OCI-LY1 (cell line): ENCODE measurements at regions not wholly inside any gene's neighbourhood (a gene's known extent, or its start where the extent isn't known, plus 50 kb on each side); places are given as distances from the start of the nearest gene placed in this dataset.
"Not testable (repeated sequence)": the region's sequence is repeated elsewhere in the genome, so short reads cannot be mapped to it uniquely, and the experiment has no call there.

Experiments used
- H2AFZ ChIP-seq: fragments of 200-600 bp; sonication (generic), shearing (Covaris generic); 2 replicates; pipeline ENCODE4 v1.6.0; 2014; ENCODE audit warnings: antibody characterized with exemption, mild to moderate bottlenecking, low read length
- H3F3A ChIP-seq: fragments of 200-600 bp; sonication (generic), shearing (Covaris generic); 2 replicates; pipeline ENCODE4 v1.6.0; 2014; ENCODE audit warnings: mild to moderate bottlenecking, antibody characterized with exemption, low read length, moderate library complexity; ENCODE audit not compliant: insufficient read depth
- H3K27ac ChIP-seq: fragments of 200-600 bp; sonication (generic); 2 replicates; pipeline ENCODE4 v1.5.1; 2014; ENCODE audit warnings: low read length, mixed run types, mild to moderate bottlenecking, low read depth; ENCODE audit not compliant: poor library complexity, severe bottlenecking
- H3K27me3 ChIP-seq: fragments of 200-600 bp; sonication (generic); 2 replicates; pipeline ENCODE4 v1.6.0; 2014; ENCODE audit warnings: antibody characterized with exemption, mild to moderate bottlenecking, low read length, moderate library complexity; ENCODE audit not compliant: insufficient read depth
- H3K36me3 ChIP-seq: fragments of 200-600 bp; sonication (generic); 2 replicates; pipeline ENCODE4 v1.6.1; 2014; ENCODE audit warnings: mild to moderate bottlenecking, antibody characterized with exemption, low read length, moderate library complexity, mixed read lengths; ENCODE audit not compliant: insufficient read depth
- H3K4me1 ChIP-seq: fragments of 200-600 bp; sonication (generic); 2 replicates; pipeline ENCODE4 v1.5.1; 2014; ENCODE audit warnings: mild to moderate bottlenecking, low read length, moderate library complexity; ENCODE audit not compliant: insufficient read depth, severe bottlenecking
- H3K4me2 ChIP-seq: fragments of 200-600 bp; sonication (generic), shearing (Covaris generic); 2 replicates; pipeline ENCODE4 v1.6.1; 2014; ENCODE audit warnings: low read length
- H3K4me3 ChIP-seq: fragments of 200-600 bp; sonication (generic); 2 replicates; pipeline ENCODE4 v1.5.1; 2014; ENCODE audit warnings: low read length, low read depth, mild to moderate bottlenecking, mixed read lengths; ENCODE audit not compliant: poor library complexity, severe bottlenecking
- H3K79me2 ChIP-seq: fragments of 200-600 bp; shearing (Covaris generic); 2 replicates; pipeline ENCODE4 v1.6.1; 2016; ENCODE audit warnings: mixed run types, low read length, mixed read lengths; ENCODE audit not compliant: insufficient read depth
- H3K9ac ChIP-seq: fragments of 200-600 bp; sonication (generic), shearing (Covaris generic); 2 replicates; pipeline ENCODE4 v1.6.1; 2014; ENCODE audit warnings: mild to moderate bottlenecking, low read length, mixed read lengths
- H3K9me2 ChIP-seq: fragments of 200-600 bp; sonication (generic), shearing (Covaris generic); 2 replicates; pipeline ENCODE4 v1.6.1; 2014; ENCODE audit warnings: low read depth, mild to moderate bottlenecking, low read length, mixed read lengths
- H3K9me3 ChIP-seq: fragments of 200-600 bp; shearing (Covaris generic); 2 replicates; pipeline ENCODE4 v1.6.1; 2014; ENCODE audit warnings: low read length, mixed read lengths
- H4K20me1 ChIP-seq: fragments of 200-600 bp; sonication (generic), shearing (Covaris generic); 2 replicates; pipeline ENCODE4 v1.6.0; 2016; ENCODE audit warnings: mild to moderate bottlenecking, low read length; ENCODE audit not compliant: insufficient read depth
- CTCF ChIP-seq: fragments of 200-600 bp; sonication (generic), shearing (Covaris generic); IDR thresholded peaks from 2 replicates; pipeline ENCODE4 v1.5.1; 2017; ENCODE audit warnings: mild to moderate bottlenecking, antibody characterized with exemption, low read length, moderate library complexity, mixed read lengths
- EZH2 ChIP-seq: fragments of 200-600 bp; sonication (generic), shearing (Covaris generic); IDR thresholded peaks from 2 replicates; pipeline ENCODE4 v1.8.0; 2017; ENCODE audit warnings: borderline replicate concordance, mixed run types, mild to moderate bottlenecking, antibody characterized with exemption, low read length, moderate library complexity, mixed read lengths

GRCh38 chr7:120190109-120190508 lies 82.9 kb upstream of the KCND2 start:
- no peaks in the 10 kb centered on the region for H4K20me1 ChIP-seq
- no peaks in the 10 kb centered on the region for H3F3A ChIP-seq
- no peak for TF ChIP-seq EZH2
- TF ChIP-seq CTCF = no peak
- H3K4me1 ChIP-seq = no peaks in the 10 kb centered on the region
- no peak overlapping the region for H3K4me3 ChIP-seq
- no peaks in the 10 kb centered on the region for H3K79me2 ChIP-seq
- no peaks in the 10 kb centered on the region for H3K27me3 ChIP-seq
- H3K4me2 ChIP-seq = no peak overlapping the region
- H3K36me3 ChIP-seq = no peaks in the 10 kb centered on the region
- H2AFZ ChIP-seq = no peak overlapping the region
- no peak overlapping the region for H3K27ac ChIP-seq
- no peaks in the 10 kb centered on the region for H3K9me3 ChIP-seq
- no peaks in the 10 kb centered on the region for H3K9me2 ChIP-seq
- no peak overlapping the region for H3K9ac ChIP-seq

- Histone ChIP-seq H3K27ac (no peak overlapping the region), H3K79me2 (no peaks in the 10 kb centered on the region), H4K20me1 (no peaks in the 10 kb centered on the region), H3K4me1 (no peaks in the 10 kb centered on the region), H3K27me3 (no peaks in the 10 kb centered on the region), H3K36me3 (no peaks in the 10 kb centered on the region), H2AFZ (no peak overlapping the region), H3K4me3 (no peak overlapping the region), H3K9me2 (no peaks in the 10 kb centered on the region), H3K9me3 (no peaks in the 10 kb centered on the region), H3F3A (no peaks in the 10 kb centered on the region), H3K9ac (no peak overlapping the region), H3K4me2 (no peak overlapping the region)
- TF ChIP-seq EZH2 (no peak), CTCF (no peak)
Measured at GRCh38 chr7:120190566-120190965, 82.4 kb upstream of the KCND2 start.

GRCh38 chr7:120191423-120191822 lies 81.6 kb upstream of the KCND2 start:
- not testable (repeated sequence) for H4K20me1 ChIP-seq, H3K9me3 ChIP-seq

GRCh38 chr7:120201290-120201689 lies 71.7 kb upstream of the KCND2 start:
- Histone ChIP-seq H2AFZ (no peak overlapping the region), H3K9me3 (no peaks in the 10 kb centered on the region), H4K20me1 (no peaks in the 10 kb centered on the region), H3K9ac (no peak overlapping the region), H3K27me3 (no peaks in the 10 kb centered on the region), H3K9me2 (no peaks in the 10 kb centered on the region; the same call in 1 of the 2 replicates), H3K79me2 (no peaks in the 10 kb centered on the region), H3K27ac (no peak overlapping the region), H3K4me3 (no peak overlapping the region), H3F3A (no peaks in the 10 kb centered on the region), H3K36me3 (no peaks in the 10 kb centered on the region), H3K4me2 (no peak overlapping the region), H3K4me1 (no peaks in the 10 kb centered on the region)
- no peak for TF ChIP-seq EZH2
- TF ChIP-seq CTCF = no peak

More at GRCh38 chr7:120191423-120191822, 81.6 kb upstream of the KCND2 start:
- not testable (repeated sequence) for H2AFZ ChIP-seq, H3K9me2 ChIP-seq, H3K4me3 ChIP-seq, H3K4me2 ChIP-seq, H3K9ac ChIP-seq, H3K27ac ChIP-seq, H3F3A ChIP-seq, H3K27me3 ChIP-seq, H3K4me1 ChIP-seq, H3K36me3 ChIP-seq, H3K79me2 ChIP-seq
